ENCODE measurements at regions not wholly inside any gene's neighbourhood (a gene's known extent, or its start where the extent isn't known, plus 50 kb on each side); places are given as distances from the start of the nearest gene placed in this dataset.
"Not testable (repeated sequence)": the region's sequence is repeated elsewhere in the genome, so short reads cannot be mapped to it uniquely, and the experiment has no call there.

DNA sequence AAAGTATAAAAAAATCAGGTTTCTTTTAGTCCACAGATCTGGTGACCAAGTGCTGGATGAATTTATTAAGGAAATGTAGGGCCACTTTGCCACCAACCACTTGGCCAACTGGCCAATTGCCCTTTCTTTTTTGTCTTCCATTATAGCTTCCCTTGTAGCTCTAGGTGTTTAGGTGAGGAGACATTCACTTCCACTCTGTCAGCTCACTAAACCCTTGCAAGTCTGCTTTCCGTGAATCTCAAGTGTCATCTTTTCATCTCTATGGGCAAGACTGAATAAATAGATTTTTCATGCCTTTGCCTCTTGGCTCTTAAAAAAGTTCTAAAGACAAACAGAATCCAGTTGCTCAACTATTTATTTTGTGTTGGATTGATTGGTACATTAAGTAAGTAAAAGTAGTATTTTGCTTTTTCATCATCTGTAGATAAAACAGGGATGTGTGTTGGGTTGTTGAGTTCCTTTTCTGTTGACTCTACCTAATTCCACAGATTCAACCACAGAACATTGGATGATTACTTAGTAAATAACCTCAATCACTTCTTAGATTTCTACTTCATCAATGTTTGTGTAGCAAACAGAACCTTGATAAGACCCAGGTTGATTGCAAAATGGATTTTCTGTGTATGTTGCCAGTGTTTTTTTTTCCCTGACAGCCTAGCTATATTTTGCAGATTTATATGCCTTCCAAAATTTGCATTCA lies 68.1 kb upstream of the GRXCR1 start:
- DNase-seq = no peak

DNA sequence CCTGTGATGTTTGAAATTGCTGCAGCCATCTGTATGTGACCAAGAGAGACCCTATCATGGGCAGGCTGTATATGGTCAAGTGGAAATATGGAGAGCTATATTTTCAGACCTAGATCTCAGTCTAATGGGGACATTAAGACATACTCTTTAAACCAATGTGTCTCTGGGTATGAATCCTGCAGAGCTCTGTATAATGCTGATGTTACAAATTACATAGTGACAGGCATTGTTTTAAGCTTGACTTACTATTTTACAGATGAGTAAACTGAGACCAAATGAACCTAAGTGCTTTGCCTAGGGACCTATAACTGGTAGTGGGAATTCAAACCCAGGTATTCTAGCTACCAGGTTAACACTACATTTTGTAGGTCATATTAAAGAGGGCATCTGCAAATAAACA lies 71.3 kb upstream of the GRXCR1 start:
- DNase-seq = no peak

DNA sequence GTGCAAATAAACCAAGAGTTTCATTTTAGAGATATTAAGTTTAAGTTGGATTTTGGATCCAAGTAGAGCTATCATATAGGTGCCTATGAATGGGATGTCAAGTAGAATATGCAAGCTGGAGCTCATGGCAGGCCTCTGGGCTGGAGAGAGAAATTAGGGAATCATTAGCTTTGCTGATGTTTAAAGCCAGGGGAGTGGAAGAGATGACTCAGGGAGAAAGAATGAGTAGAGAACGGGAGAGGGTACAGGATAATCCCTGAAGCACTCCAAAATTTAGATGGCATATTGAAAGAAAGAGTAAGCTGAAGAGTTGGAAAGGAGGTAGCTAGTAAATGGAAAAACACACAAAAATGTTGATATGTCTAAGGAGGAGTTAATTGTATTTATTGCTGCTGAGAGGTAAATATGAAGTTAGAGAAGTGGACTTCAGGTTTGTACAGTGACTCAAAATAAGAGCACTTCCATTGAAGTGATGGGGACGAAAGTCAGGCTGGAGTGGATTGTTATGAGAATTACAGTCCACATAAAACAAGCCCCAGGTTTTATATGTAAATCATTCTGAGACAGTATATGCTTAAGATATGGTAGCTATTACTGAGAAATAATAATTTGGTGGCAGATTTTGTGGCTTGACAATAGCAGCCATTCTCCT lies 72.5 kb upstream of the GRXCR1 start:
- DNase-seq = no peak

DNA sequence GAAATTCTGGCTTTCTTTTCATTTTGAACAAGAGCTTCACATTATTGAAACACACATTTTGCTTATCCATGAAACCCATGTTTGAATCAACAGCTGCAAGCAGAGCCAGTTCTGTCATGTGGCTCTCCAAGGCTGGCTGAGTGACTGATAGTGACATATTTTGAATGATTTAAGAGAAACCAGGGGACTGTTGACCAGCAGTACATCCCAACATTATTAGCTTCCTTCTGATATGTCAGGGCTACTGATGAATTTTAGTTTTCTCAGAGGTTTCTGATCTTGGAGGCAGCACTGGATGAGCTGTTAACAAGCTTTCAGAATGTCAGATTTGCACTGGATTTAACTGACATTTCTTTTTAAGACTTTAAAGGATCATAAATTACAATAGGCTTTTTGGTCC lies 74.6 kb upstream of the GRXCR1 start:
- DNase-seq = no peak

DNA sequence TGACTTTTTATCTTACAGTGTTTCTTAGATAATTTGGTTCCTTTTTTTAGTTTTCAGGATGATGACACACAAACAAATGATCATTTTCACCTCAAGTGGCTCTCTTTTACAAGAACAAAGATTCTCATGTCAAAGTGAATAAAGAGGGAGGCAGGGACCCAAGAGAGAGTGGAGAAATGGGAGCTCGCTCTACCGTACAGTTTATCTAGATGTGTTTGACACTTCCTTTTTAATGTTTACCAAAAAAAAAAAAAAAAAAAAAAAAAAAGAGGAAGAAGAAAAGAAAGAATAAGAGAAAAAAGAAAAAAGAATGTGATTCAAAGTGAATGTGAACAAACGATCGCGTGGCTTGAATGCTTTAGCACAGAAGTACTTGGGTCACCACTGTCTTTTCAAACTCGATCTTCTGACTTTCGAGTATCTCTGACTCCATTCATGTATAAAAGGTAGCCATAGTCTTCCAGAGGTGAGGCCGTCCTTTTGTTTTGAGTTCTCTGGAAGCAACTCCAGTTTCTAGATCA lies 75.6 kb upstream of the GRXCR1 start:
- DNase-seq = peak; percentile 2

DNA sequence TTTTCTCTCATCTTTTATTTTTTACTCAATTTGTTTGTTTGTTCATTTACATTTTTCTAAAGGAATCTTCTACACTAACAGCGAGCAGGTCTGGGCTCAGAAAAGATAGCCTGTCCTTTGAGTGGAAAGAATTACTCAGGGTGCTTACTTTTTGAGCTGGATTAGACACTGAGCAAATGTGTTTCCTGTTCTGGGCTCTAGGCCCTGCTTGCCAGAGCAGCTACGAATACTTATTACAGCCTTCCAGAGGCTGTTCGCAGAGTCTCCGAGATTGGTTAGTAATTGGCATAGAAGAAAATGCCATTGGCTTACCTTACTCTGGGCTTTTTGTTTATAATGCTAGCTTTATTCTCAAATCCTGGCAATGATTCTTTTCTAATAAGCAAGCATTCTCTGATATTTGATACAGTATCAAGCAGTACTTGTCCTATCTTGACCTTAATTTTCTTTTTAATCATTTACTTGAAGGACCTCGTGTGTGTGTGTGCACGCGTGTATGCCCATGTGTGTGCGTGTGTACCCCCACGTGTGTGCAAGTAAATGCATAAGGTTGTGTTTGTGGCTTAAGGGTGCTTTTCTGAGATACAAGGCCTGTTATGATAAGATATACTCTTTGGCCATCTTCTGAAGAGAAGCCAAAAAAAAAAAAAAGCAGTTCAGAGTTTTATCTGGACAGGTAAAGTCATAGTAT lies 76.2 kb upstream of the GRXCR1 start:
- DNase-seq = no peak

DNA sequence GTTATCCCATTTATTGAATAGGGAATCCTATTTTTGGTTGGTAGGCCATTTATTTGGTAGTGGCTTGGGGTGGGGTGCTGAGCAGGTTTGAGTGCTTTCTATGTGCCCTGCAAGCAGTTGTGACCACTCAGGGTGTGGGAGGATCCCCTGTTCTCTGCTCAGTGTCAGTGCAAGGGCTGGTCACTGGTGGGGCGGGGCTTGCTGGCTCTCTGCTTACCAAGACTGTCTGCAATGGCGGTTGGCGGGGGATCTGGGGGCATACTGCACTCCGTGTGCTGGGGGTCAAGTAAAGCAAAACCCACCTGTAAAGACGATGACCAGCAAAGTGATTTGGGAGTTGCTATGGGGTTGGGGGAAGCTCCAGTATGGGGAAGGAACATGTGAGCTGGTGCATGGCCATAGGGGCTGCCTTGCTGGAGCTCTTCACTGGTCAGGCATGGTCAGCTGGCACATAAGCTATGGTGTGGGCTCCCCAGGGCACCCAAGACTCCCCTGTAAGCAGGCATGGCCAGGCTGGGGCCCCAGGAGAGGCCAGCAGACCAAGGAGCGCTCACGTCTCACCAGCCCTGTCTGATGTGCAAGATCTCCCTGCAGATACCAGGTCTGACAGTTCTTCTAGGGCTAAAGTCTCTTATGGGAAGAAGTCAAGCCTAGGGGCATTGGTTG lies 83.0 kb upstream of the GRXCR1 start:
- DNase-seq = no peak

DNA sequence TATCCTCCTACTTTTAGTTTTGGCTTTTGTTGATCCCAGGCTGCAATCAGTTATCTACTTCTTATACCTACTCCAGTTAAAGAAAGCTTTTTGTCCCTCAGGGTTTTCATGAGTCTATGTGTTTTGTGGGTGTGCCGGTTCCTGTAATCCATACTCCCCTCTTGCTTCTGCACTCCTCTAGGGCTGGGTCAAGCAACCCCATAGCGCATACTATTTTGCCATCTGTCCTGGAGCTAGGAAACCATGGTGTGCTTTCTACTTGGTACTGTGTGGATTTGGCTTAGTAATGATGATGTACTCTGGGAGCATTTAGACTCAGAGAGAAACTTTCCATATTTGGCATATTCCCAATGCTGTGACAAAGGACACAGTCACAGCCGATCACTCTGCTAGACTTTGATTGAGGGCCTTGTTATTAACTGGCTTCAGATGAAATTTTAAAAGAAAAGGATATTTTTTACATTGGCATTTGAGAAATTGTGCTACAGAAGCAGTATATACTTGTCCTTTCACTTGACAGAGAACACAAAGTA lies 86.1 kb upstream of the GRXCR1 start:
- DNase-seq = no peak

DNA sequence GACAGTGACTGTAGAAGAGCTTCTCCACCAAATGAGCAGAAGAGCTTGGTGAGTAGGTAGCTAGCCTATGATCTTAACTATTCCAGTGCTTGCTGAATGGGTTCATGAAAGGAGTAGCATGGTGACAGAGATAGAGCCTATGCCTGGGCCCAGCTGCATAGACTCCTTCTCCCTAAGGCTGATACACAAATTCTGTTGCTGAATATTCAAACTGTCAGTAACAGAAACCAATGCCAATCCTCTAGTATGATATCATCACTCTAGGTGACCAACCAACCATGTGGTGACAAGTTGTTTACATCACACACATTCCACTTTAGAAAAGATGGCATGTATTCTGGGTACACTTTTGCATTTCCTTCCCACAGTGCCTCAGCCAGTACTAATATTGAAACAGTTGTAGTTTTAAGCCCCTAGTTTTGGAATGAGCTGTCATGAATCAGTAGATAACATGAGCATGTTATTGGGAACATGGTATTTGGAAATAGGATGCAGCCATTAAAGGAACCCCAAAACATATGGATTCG lies 103.4 kb upstream of the GRXCR1 start:
- DNase-seq = no peak

DNA sequence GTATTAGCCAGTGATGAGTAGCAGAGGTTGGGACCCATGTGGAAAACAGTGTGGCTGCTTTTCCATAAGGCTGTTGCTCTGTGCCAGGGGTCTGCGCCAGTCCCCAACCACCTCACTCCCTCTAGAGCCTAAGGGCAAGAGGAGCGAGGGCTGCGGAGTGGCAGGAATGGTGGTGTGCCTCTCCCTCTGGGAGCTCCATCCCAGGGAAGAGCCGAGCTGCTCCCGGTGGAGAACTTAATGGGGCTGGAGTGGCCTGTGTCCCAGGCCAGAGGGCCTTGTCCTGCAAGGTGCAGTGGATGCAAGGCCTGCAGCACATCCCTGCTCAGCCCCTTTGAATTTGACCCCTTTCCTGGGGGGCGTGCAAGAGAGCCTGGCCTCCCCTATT lies 105.4 kb upstream of the GRXCR1 start:
- DNase-seq = no peak

DNA sequence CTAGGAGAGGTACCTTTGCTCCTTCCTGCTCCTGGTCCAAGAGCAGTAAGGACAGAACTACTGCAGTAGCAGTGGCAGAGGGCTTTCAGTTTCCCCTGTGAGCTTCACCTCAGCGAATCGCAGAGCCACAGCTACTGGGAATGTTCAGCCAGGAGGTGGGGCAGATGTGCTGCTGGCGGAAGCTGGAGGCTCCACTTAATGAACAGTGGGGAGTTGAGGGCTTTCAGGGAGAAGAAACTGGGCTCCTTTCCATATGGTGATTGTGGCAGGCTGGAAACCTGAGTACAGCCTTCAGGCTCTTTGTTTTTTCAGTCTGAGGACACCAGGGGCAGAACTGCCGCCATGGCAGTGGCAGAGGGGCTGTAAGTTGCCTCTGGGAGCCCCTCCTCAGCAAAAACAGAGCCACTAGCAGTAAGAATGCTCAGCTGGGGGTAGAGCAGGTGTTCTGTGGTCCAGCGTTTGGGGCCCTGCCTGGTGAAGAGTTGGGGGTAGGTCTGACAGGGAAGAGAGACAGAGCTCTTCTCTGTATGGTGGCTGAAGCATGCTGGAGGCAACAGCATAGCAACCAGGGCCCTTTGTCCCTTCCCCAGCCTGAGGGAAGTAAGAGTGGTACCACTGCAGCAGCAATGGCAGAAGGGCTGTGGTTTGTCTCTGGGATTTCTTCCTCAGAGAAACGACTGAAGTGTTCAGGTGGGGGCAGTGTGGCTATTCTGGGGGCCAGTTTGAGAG lies 106.0 kb upstream of the GRXCR1 start:
- DNase-seq = no peak

DNA sequence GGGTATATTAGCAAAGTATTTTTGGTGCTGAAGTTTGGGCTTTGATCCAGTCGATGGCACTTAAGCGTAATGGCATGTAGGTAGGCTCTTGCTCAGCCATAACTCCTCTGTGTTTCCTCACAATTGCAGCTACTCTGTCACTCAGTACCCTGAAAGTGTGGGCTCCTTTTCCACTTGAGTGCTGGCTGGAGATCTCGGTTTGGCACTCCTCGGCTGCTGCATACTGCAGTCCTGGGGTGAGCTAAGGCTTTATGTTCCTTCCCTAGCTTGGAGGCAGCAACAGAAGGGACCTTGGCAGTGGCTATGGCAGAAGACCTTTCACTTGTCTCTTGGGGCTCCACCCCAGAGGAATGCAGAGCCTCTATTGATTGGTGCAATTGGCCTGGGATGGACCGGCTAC lies 106.7 kb upstream of the GRXCR1 start:
- no peak for DNase-seq

DNA sequence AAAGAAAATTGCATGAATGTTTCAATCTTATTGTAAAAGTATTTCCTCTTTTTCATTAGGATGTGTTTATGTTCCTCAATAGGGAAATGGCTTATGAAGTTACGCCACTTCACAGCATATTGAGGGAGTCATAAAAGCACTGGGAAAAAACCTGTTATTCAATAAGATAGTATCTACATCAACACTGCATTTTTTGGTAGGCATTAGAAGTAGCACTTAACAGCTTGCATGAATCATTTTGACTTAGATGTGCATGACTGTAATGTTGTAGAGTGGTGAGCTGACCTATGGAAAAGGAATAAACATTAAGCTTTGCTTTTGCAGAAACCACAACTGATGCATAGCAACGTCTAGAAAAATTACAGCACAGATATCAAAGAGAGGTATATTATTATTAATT lies 111.2 kb upstream of the GRXCR1 start:
- no peak for DNase-seq

DNA sequence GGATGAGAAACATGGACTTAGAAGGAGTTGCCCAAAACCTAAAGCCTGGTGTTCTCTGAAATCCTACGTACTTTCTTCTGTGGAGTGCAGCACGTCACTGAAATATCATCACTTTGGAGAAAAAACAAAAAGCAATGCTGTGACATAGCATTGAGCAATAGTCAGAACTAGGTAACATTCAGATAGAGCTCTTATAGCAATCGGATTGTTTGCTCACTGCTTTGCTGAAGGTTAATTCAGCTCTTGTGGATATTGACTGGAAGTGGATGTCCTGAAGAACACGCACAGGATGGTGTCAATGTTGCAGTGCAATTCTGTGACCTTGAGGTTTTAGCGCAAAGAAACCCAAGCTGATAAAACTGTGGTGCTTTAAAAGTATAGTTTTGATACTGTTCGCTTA lies 114.2 kb upstream of the GRXCR1 start:
- DNase-seq = no peak

DNA sequence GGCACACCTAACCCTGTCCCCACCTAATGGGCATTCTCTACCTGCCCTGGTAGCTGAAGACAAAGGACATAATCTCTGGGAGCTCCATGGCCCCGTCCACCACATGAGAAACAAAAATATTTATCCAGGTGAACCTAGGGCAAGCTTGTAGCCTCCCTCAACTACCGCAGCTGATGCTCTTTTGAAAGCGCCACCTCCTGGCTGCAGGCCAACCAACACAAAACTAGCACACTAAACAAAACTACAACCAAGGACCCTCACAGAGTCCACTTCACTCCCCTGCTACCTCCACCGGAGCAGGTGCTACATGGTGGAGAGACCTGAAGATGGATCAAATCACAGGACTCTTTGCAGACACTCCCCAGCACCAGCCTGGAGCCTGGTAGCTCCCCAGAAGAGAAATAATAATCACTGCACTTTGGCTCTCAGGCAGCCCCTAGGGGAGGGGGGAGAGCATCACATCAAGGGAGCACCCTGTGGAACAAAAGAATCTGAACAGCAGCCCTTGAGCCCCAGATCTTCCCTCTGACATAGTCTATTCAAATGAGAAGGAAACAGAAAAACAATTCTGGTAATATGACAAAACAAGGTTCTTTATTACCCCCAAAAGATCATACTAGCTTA lies 111.3 kb upstream of the ATP8A1 start:
- no peak for DNase-seq

DNA sequence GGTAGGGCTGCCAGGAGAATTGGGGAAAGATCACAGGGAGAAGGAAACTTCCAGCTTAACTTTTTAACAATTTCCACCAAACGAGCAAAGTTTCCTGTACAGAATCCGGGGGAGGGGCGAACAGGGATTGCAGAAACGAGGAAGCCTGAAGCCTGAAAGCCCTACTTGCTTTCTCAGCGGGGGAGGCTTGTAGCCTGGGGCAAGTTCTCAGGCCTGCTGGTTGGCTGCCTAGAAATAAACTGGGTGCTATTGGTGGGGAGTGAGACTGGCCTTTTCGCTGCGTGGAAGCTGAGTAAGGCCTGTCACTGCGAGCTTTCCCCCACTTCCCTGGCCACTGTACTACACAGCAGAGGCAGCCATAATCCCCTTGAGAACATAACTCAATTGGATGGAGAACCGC lies 110.8 kb upstream of the ATP8A1 start:
- DNase-seq = no peak

DNA sequence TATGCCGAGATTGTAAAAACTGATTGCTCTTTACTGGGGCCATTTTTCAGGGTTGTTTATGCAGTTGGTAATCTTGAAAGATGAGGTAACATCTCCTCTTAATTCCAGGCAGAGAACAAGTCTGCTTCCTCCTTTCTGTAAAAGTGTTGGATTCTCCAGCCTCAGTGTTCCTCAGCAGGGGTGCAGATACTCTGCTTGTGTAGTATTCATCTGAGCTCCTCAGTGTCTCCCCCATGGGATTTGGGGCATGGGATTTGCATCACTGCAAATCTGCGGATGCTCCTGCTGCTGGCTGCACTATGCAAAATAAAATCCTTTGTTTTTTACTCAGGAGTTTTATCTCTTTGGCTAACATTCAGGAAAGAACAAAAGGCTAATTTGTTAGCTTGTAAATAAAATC lies 104.9 kb upstream of the ATP8A1 start:
- DNase-seq = no peak

DNA sequence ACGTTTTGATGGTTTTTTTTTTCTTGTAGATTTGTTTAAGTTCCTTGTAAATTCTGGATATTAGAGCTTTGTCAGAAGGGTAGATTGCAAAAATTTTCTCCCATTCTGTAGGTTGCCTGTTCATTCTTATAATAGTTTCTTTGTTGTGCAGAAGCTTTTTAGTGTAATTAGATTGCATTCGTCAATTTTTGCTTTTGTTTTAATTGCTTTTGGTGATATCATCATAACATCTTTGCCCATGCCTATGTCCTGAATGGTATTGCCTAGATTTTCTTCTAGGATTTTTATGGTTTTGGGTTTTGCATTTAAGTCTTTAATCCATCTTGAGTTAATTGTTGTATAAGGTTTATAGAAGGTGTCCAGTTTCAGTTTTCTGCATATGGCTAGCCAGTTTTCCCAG lies 98.1 kb upstream of the ATP8A1 start:
- not testable (repeated sequence) for DNase-seq

DNA sequence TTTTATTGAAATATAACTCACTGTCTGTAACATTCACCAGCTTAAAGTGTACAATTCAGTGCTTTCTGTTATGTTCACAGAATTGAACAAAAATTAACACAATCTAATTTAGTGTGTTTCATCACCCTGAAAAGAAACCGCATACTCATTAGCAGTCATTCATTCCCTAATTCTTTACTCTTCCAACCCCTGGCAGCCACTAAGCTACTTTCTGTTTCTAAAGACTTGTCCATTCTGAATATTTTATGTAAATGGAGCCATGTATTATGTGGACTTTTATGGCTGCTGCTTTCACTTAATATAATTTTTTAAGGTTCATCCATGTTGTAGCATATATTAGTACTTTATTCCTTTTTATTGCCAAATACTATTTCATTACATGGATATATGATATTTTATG lies 94.7 kb upstream of the ATP8A1 start:
- no peak for DNase-seq

DNA sequence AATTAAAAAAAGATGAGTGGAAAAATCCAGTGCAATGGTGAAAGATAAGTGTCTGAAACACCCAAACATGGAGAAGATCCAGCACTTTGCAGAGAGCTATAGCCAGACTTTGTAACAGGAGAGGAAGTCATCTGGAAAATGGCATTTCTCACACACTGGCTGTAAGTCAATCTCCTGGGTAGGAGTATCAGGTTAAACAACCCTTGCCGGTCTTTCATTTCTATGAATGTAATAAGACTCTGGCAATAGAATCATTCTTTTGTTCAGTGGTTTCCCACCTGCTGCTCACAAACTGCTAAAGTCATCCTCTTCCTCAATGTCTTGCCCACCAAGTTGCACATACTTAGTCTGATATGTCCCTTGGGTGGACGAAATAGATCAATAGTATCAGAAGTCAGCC lies 94.0 kb upstream of the ATP8A1 start:
- DNase-seq = no peak

DNA sequence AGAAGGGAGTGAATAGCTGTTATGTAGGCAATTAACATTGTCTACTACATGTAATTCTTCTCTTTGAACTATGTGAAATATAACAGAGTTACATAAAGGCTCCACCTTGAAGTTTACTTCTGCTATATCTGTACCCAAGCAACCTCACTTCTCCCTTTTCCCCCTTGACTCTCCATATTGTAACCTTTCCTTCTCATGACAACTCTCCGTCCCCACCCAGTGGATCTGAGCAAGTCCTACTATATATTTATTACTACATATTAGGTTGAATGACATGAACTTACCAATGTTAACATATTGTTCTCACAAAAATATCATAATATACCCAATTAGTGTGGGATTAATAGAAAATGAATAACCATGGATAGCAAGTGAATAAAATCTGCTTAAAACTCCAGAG lies 93.2 kb upstream of the ATP8A1 start:
- no peak for DNase-seq

DNA sequence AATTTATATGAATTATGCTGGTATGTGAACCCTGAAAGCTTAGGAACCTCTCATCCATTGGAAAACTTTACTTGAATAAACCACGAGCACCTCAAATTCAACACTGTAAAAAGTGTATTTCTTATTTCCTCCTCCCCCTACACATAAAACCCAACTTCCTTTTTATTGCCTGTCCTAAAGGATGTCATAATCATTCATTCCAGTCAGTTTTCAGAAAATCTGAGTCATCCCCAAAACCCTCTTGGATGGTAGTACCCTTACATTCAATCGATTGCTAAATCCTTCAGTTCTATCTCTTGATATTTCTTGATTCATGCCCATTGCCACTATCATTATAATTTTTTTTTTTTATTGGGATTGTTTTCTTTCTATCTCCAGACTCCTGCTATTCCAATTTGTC lies 91.1 kb upstream of the ATP8A1 start:
- DNase-seq = peak; percentile 13

All from MV-4-11 (cell line).